ENCODE measurements at regions not wholly inside any gene's neighbourhood (a gene's known extent, or its start where the extent isn't known, plus 50 kb on each side); places are given as distances from the start of the nearest gene placed in this dataset.

GRCh38 chr4:113840861-113841260 lies 79.3 kb upstream of the CAMK2D start:
- H3K4me2 ChIP-seq, result no peak overlapping the region
- no peak overlapping the region for H2AFZ ChIP-seq (ENCODE audit: low read depth)
- H4K20me1 ChIP-seq (ENCODE audit: insufficient read depth), result no peaks in the 10 kb centered on the region
- H3K27me3 ChIP-seq (ENCODE audit: insufficient read depth, low read depth), result no peaks in the 10 kb centered on the region
- no peaks in the 10 kb centered on the region for H3K79me2 ChIP-seq (ENCODE audit: insufficient read depth, low read depth)
- no peak overlapping the region for H3K4me3 ChIP-seq (IDR thresholded peaks at IDR 0.05; ENCODE audit: insufficient read depth, low read depth, low read length)
- no peak overlapping the region for H3K27ac ChIP-seq
- TF ChIP-seq CTCF (conservative IDR thresholded peaks at IDR 0.05; ENCODE audit: low read depth, low read length), result no peak
- H3K4me1 ChIP-seq (ENCODE audit: low read depth, poor library complexity, severe bottlenecking), result peaks cover 21% of the 10 kb centered on the region
- no peaks in the 10 kb centered on the region for H3K36me3 ChIP-seq (ENCODE audit: insufficient read depth)
- no peak overlapping the region for H3K9ac ChIP-seq

- Histone ChIP-seq H3K4me1 (ENCODE audit: low read depth, poor library complexity, severe bottlenecking) (peaks cover 21% of the 10 kb centered on the region), H3K79me2 (ENCODE audit: insufficient read depth, low read depth) (no peaks in the 10 kb centered on the region), H3K27me3 (ENCODE audit: insufficient read depth, low read depth) (no peaks in the 10 kb centered on the region), H4K20me1 (ENCODE audit: insufficient read depth) (no peaks in the 10 kb centered on the region), H3K4me2 (peak overlapping the region; percentile 44; the same call in 1 of the 2 replicates), H3K9ac (no peak overlapping the region), H3K27ac (no peak overlapping the region), H3K36me3 (ENCODE audit: insufficient read depth) (no peaks in the 10 kb centered on the region), H3K4me3 (IDR thresholded peaks at IDR 0.05; ENCODE audit: insufficient read depth, low read depth, low read length) (no peak overlapping the region), H2AFZ (ENCODE audit: low read depth) (no peak overlapping the region)
- no peak for TF ChIP-seq CTCF (conservative IDR thresholded peaks at IDR 0.05; ENCODE audit: low read depth, low read length)
These were observed 76.9 kb upstream of the CAMK2D start for GRCh38 chr4:113838460-113838859.

GRCh38 chr4:113837397-113837796 lies 75.9 kb upstream of the CAMK2D start:
- H3K4me2 ChIP-seq, result peak overlapping the region; percentile 44
- H3K4me3 ChIP-seq (IDR thresholded peaks at IDR 0.05; ENCODE audit: insufficient read depth, low read depth, low read length), result no peak overlapping the region
- no peaks in the 10 kb centered on the region for H3K79me2 ChIP-seq (ENCODE audit: insufficient read depth, low read depth)
- H3K27me3 ChIP-seq (ENCODE audit: insufficient read depth, low read depth), result no peaks in the 10 kb centered on the region
- peak overlapping the region; percentile 40 for H3K27ac ChIP-seq
- peak overlapping the region; percentile 7; the same call in 1 of the 2 replicates for H3K9ac ChIP-seq
- H3K36me3 ChIP-seq (ENCODE audit: insufficient read depth), result no peaks in the 10 kb centered on the region
- no peaks in the 10 kb centered on the region for H4K20me1 ChIP-seq (ENCODE audit: insufficient read depth)
- TF ChIP-seq CTCF (conservative IDR thresholded peaks at IDR 0.05; ENCODE audit: low read depth, low read length), result no peak
- H2AFZ ChIP-seq (ENCODE audit: low read depth), result peak overlapping the region; percentile 31; the same call in 1 of the 2 replicates
- peaks cover 21% of the 10 kb centered on the region for H3K4me1 ChIP-seq (ENCODE audit: low read depth, poor library complexity, severe bottlenecking)

GRCh38 chr4:113835005-113835404 lies 73.5 kb upstream of the CAMK2D start:
- Histone ChIP-seq H3K9ac (no peak overlapping the region), H3K79me2 (ENCODE audit: insufficient read depth, low read depth) (no peaks in the 10 kb centered on the region), H3K4me2 (no peak overlapping the region), H2AFZ (ENCODE audit: low read depth) (no peak overlapping the region), H3K27me3 (ENCODE audit: insufficient read depth, low read depth) (no peaks in the 10 kb centered on the region), H3K4me1 (ENCODE audit: low read depth, poor library complexity, severe bottlenecking) (peaks cover 21% of the 10 kb centered on the region), H3K4me3 (IDR thresholded peaks at IDR 0.05; ENCODE audit: insufficient read depth, low read depth, low read length) (no peak overlapping the region), H3K27ac (no peak overlapping the region), H3K36me3 (ENCODE audit: insufficient read depth) (no peaks in the 10 kb centered on the region), H4K20me1 (ENCODE audit: insufficient read depth) (no peaks in the 10 kb centered on the region)
- no peak for TF ChIP-seq CTCF (conservative IDR thresholded peaks at IDR 0.05; ENCODE audit: low read depth, low read length)
